Endodermal cell (in vitro differentiated cells): ENCODE measurements at regions not wholly inside any gene's neighbourhood (a gene's known extent, or its start where the extent isn't known, plus 50 kb on each side); places are given as distances from the start of the nearest gene placed in this dataset.

ENCODE experiments used
- DNase-seq: peaks from one replicate; pipeline ENCODE4 v3.0.0-alpha.2; 2017
- H3K27ac ChIP-seq: 2 replicates; pipeline ENCODE4 v1.5.1; 2013; ENCODE audit warnings: mild to moderate bottlenecking, low read depth, low read length, moderate library complexity
- H3K27me3 ChIP-seq: 2 replicates; pipeline ENCODE4 v1.6.1; 2013; ENCODE audit warnings: mild to moderate bottlenecking, low read length, moderate library complexity; ENCODE audit not compliant: insufficient read depth, control insufficient read depth, poor library complexity, severe bottlenecking
- H3K36me3 ChIP-seq: 2 replicates; pipeline ENCODE4 v1.7.0; 2013; ENCODE audit warnings: mild to moderate bottlenecking, low read length, moderate library complexity; ENCODE audit not compliant: control insufficient read depth, insufficient read depth
- H3K4me1 ChIP-seq: one replicate; pipeline ENCODE4 v1.7.0; 2013; ENCODE audit warnings: low read length; ENCODE audit not compliant: control insufficient read depth, insufficient read depth
- H3K4me3 ChIP-seq: 2 replicates; pipeline ENCODE4 v1.5.1; 2013; ENCODE audit warnings: mild to moderate bottlenecking, low read length, moderate library complexity
- H3K9ac ChIP-seq: 2 replicates; pipeline ENCODE4 v1.6.1; 2013; ENCODE audit warnings: mild to moderate bottlenecking, low read length, moderate library complexity; ENCODE audit not compliant: poor library complexity, severe bottlenecking; ENCODE audit errors: extremely low read depth
- H3K9me3 ChIP-seq: 2 replicates; pipeline ENCODE4 v1.6.1; 2013; ENCODE audit warnings: mild to moderate bottlenecking, low read length, moderate library complexity; ENCODE audit not compliant: control insufficient read depth
- H3K27ac Mint-ChIP-seq: 2 replicates; pipeline ENCODE4 v1.8.0; 2020; ENCODE audit warnings: mixed read lengths
- H3K27me3 Mint-ChIP-seq: 2 replicates; pipeline ENCODE4 v1.8.0; 2021; ENCODE audit warnings: mild to moderate bottlenecking, mixed read lengths; ENCODE audit not compliant: insufficient read depth
- H3K36me3 Mint-ChIP-seq: 2 replicates; pipeline ENCODE4 v1.8.0; 2020; ENCODE audit warnings: low read depth, mixed read lengths
- H3K4me1 Mint-ChIP-seq: 2 replicates; pipeline ENCODE4 v1.8.0; 2020; ENCODE audit warnings: mixed read lengths
- H3K4me3 Mint-ChIP-seq: 2 replicates; pipeline ENCODE4 v1.8.0; 2020; ENCODE audit warnings: mild to moderate bottlenecking, moderate library complexity, mixed read lengths
- H3K9me3 Mint-ChIP-seq: 2 replicates; pipeline ENCODE4 v1.8.0; 2020; ENCODE audit warnings: mild to moderate bottlenecking, mixed read lengths
- WGBS, 2 experiments: methylation state at CpG; one replicate each; pipeline versions ENCODE4 v1.1.5 to v1.1.7; 2013; ENCODE audit warnings: missing lambda C conversion rate in 2 of 2, mixed read lengths in 1 of 2; ENCODE audit not compliant: insufficient coverage in 1 of 2, insufficient read length in 1 of 2; 5-methylcytosine and 5-hydroxymethylcytosine counted together
- TF ChIP-seq, protein P1 (sequence below): fragments of 200-600 bp; sonication (generic); conservative IDR thresholded peaks from 2 replicates; pipeline ENCODE4 v1.5.0; 2021; ENCODE audit warnings: antibody characterized with exemption, mild to moderate bottlenecking

- DNase-seq: no peak
- Histone ChIP-seq H3K27ac (no peak overlapping the region), H3K36me3 (no peaks in the 10 kb centered on the region), H3K9ac (no peak overlapping the region), H3K27me3 (no peaks in the 10 kb centered on the region), H3K9me3 (no peaks in the 10 kb centered on the region), H3K4me3 (no peak overlapping the region), H3K4me1 (no peaks in the 10 kb centered on the region)
- TF ChIP-seq, protein P1, sequence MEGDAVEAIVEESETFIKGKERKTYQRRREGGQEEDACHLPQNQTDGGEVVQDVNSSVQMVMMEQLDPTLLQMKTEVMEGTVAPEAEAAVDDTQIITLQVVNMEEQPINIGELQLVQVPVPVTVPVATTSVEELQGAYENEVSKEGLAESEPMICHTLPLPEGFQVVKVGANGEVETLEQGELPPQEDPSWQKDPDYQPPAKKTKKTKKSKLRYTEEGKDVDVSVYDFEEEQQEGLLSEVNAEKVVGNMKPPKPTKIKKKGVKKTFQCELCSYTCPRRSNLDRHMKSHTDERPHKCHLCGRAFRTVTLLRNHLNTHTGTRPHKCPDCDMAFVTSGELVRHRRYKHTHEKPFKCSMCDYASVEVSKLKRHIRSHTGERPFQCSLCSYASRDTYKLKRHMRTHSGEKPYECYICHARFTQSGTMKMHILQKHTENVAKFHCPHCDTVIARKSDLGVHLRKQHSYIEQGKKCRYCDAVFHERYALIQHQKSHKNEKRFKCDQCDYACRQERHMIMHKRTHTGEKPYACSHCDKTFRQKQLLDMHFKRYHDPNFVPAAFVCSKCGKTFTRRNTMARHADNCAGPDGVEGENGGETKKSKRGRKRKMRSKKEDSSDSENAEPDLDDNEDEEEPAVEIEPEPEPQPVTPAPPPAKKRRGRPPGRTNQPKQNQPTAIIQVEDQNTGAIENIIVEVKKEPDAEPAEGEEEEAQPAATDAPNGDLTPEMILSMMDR: no peak
- Mint-ChIP-seq H3K9me3 (no peaks in the 10 kb centered on the region), H3K4me3 (no peak overlapping the region), H3K4me1 (no peaks in the 10 kb centered on the region), H3K27ac (no peak overlapping the region), H3K27me3 (no peaks in the 10 kb centered on the region), H3K36me3 (no peaks in the 10 kb centered on the region)
- WGBS, 2 experiments: 85 to 86% methylated on average over 1 of the region's 2 CpGs
Observed at GRCh38 chr9:21634951-21635350, 152.8 kb upstream of the IFNE start.

DNA sequence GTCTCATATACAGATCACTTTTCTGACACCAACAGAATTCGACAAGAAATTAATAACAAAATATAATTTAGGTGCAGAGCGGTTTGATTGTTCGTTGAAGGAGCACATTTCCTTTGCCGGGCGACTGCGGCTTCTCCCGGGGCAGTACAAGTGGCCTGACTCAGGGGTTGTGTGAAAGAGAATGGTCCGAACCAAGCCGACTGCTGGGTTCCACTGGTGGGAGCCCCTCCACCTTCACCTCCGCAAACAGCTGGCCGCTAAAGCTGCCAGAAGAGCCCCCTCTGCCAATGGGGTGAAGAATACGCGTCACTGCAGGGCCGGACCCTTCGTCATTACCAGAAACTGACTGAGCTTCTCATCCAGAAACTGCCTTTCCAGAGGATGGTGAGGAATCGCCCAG is 156.0 kb upstream of the IFNE start:
- Histone ChIP-seq H3K4me3 (no peak overlapping the region), H3K27ac (no peak overlapping the region), H3K9ac (no peak overlapping the region), H3K36me3 (no peaks in the 10 kb centered on the region), H3K9me3 (no peaks in the 10 kb centered on the region), H3K27me3 (no peaks in the 10 kb centered on the region), H3K4me1 (no peaks in the 10 kb centered on the region)
- H3K27ac Mint-ChIP-seq: no peak overlapping the region
- no peak overlapping the region for H3K4me3 Mint-ChIP-seq
- TF ChIP-seq, protein P1: no peak
- WGBS, 2 experiments: 94 to 97% methylated on average over 11 to 16 of the region's 16 CpGs
- H3K27me3 Mint-ChIP-seq: peaks cover 2% of the 10 kb centered on the region
- H3K4me1 Mint-ChIP-seq: no peaks in the 10 kb centered on the region
- peaks cover 2% of the 10 kb centered on the region for H3K9me3 Mint-ChIP-seq
- no peak for DNase-seq
- H3K36me3 Mint-ChIP-seq: no peaks in the 10 kb centered on the region

DNA sequence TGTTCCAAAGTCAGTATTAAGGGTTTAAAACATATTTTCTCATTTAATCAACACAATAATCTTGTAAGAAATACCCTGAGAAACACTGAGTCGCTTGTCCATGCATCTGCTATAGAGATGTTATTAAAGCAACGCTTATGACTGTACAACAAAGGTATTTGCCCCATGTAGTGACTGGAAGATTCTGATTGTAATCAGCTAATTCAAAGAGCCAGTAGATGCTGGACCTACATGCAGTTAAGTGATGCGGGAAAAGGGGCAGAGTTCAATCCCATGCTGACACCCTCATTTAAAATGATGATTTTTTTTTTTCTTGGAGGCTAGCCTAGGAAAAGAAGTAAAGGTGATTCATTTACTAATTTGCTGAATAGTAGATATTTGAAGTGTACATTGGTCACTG is 149.3 kb upstream of the MTAP start:
- no peaks in the 10 kb centered on the region for H3K27me3 ChIP-seq
- H3K9me3 Mint-ChIP-seq: peaks cover 8% of the 10 kb centered on the region
- 92 to 94% methylated on average over 3 of the region's 3 CpGs for WGBS, 2 experiments
- no peaks in the 10 kb centered on the region for H3K4me1 ChIP-seq
- no peak overlapping the region for H3K4me3 Mint-ChIP-seq
- no peaks in the 10 kb centered on the region for H3K36me3 ChIP-seq
- TF ChIP-seq, protein P1: no peak
- no peak overlapping the region for H3K4me3 ChIP-seq
- H3K9me3 ChIP-seq: no peaks in the 10 kb centered on the region
- H3K27ac ChIP-seq: no peak overlapping the region
- no peaks in the 10 kb centered on the region for H3K36me3 Mint-ChIP-seq
- no peak overlapping the region for H3K9ac ChIP-seq
- no peak overlapping the region for H3K27ac Mint-ChIP-seq
- peaks cover 6% of the 10 kb centered on the region for H3K4me1 Mint-ChIP-seq
- no peak for DNase-seq
- no peaks in the 10 kb centered on the region for H3K27me3 Mint-ChIP-seq
